ENCODE measurements at regions not wholly inside any gene's neighbourhood (a gene's known extent, or its start where the extent isn't known, plus 50 kb on each side); places are given as distances from the start of the nearest gene placed in this dataset.

DNA sequence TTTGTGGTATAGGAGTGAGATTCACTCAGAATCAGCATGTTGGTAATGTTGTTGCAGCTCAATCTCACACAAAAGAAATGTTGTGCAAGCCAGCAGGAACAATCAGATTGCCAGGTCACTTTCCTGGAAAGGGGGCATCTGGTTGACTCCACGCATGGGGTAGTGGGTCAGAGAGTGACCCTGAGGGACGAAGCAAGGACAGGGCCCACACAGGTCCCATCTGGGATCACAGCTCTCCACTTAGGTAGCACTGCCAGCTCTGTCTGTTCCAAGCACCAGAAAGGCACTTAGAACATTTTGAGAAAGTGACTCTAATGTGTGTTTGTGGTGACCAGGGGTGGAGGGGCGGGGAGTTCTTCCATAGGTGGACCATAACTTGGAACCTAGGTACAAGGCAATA is 109.5 kb downstream of the RASSF10 start:
- Histone ChIP-seq H3K9ac (ENCODE audit: low read length) (no peak overlapping the region), H3K27ac (ENCODE audit: low read length, poor library complexity, severe bottlenecking) (peak overlapping the region; percentile 98), H2BK12ac (ENCODE audit: low read length in 2 of 2) (peak overlapping the region in 1 of 2 experiments; percentile 29), H3K79me1 (replicated peaks; ENCODE audit: low read length, poor library complexity, severe bottlenecking) (no peaks in the 10 kb centered on the region), H3K14ac (ENCODE audit: low read length in 2 of 2) (peak overlapping the region in 1 of 2 experiments; percentile 74), H2AFZ (ENCODE audit: low read depth, low read length) (peak overlapping the region; percentile 72), H4K91ac (ENCODE audit: low read length) (no peak overlapping the region), H2BK15ac (ENCODE audit: low read depth, poor library complexity, severe bottlenecking) (no peak overlapping the region), H2BK5ac (ENCODE audit: low read depth, low read length, poor library complexity, severe bottlenecking) (peak overlapping the region; percentile 95), H2BK120ac (ENCODE audit: low read depth, low read length) (no peak overlapping the region), H3K18ac (ENCODE audit: low read depth in 1 of 2, low read length in 2 of 2) (peak overlapping the region; percentile 38 to 86), H3K23ac (ENCODE audit: low read length in 2 of 2) (no peak overlapping the region), H3K36me3 (ENCODE audit: control insufficient read depth in 1 of 2, insufficient read depth in 2 of 2, low read depth in 1 of 2, low read length in 2 of 2) (no peaks in the 10 kb centered on the region), H3K27me3 (ENCODE audit: control insufficient read depth in 1 of 2, insufficient read depth in 1 of 2, low read length in 2 of 2) (peaks cover 0 to 11% of the 10 kb centered on the region in 2 experiments), H3K4me3 (ENCODE audit: insufficient read depth in 1 of 2, low read depth in 1 of 2, low read length in 2 of 2) (no peak overlapping the region), H2AK5ac (ENCODE audit: low read length, severe bottlenecking) (peak overlapping the region; percentile 80), H3K4ac (ENCODE audit: low read depth in 1 of 2, low read length in 2 of 2) (no peak overlapping the region), H4K8ac (ENCODE audit: low read length) (peak overlapping the region; percentile 45), H3K4me1 (ENCODE audit: control insufficient read depth, insufficient read depth, low read depth, low read length) (peaks cover 28% of the 10 kb centered on the region), H3K4me2 (ENCODE audit: low read length, poor library complexity, severe bottlenecking) (no peak overlapping the region), H3K9me3 (ENCODE audit: control insufficient read depth, low read length) (peaks cover 8% of the 10 kb centered on the region)
- 69% methylated on average over 3 of the region's 3 CpGs for WGBS
- peak; percentile 40 for DNase-seq

GRCh38 chr11:13119361-13119760 is 110.2 kb downstream of the RASSF10 start:
- H3K4me2 ChIP-seq (ENCODE audit: low read length, poor library complexity, severe bottlenecking) = no peak overlapping the region
- H2BK12ac ChIP-seq (ENCODE audit: low read length in 2 of 2) = no peak overlapping the region
- H3K27me3 ChIP-seq (ENCODE audit: control insufficient read depth in 1 of 2, insufficient read depth in 1 of 2, low read length in 2 of 2) = peaks cover 0 to 10% of the 10 kb centered on the region in 2 experiments
- no peak overlapping the region for H2BK15ac ChIP-seq (ENCODE audit: low read depth, poor library complexity, severe bottlenecking)
- H3K4ac ChIP-seq (ENCODE audit: low read depth in 1 of 2, low read length in 2 of 2) = no peak overlapping the region
- peaks cover 13% of the 10 kb centered on the region for H3K9me3 ChIP-seq (ENCODE audit: control insufficient read depth, low read length)
- no peak overlapping the region for H4K91ac ChIP-seq (ENCODE audit: low read length)
- no peak overlapping the region for H2AFZ ChIP-seq (ENCODE audit: low read depth, low read length)
- H3K9ac ChIP-seq (ENCODE audit: low read length) = no peak overlapping the region
- H3K14ac ChIP-seq (ENCODE audit: low read length in 2 of 2) = no peak overlapping the region
- H3K4me1 ChIP-seq (ENCODE audit: control insufficient read depth, insufficient read depth, low read depth, low read length) = peaks cover 26% of the 10 kb centered on the region
- no peaks in the 10 kb centered on the region for H3K79me1 ChIP-seq (replicated peaks; ENCODE audit: low read length, poor library complexity, severe bottlenecking)
- peak overlapping the region; percentile 98 for H3K27ac ChIP-seq (ENCODE audit: low read length, poor library complexity, severe bottlenecking)
- no peak overlapping the region for H3K18ac ChIP-seq (ENCODE audit: low read depth in 1 of 2, low read length in 2 of 2)
- peak overlapping the region; percentile 39 for H2BK5ac ChIP-seq (ENCODE audit: low read depth, low read length, poor library complexity, severe bottlenecking)
- H4K8ac ChIP-seq (ENCODE audit: low read length) = no peak overlapping the region
- no peak overlapping the region for H3K4me3 ChIP-seq (ENCODE audit: insufficient read depth in 1 of 2, low read depth in 1 of 2, low read length in 2 of 2)
- WGBS = 99% methylated on average over 2 of the region's 2 CpGs
- H2AK5ac ChIP-seq (ENCODE audit: low read length, severe bottlenecking) = peak overlapping the region; percentile 28
- DNase-seq = peak; percentile 18
- no peaks in the 10 kb centered on the region for H3K36me3 ChIP-seq (ENCODE audit: control insufficient read depth in 1 of 2, insufficient read depth in 2 of 2, low read depth in 1 of 2, low read length in 2 of 2)
- H2BK120ac ChIP-seq (ENCODE audit: low read depth, low read length) = no peak overlapping the region
- no peak overlapping the region for H3K23ac ChIP-seq (ENCODE audit: low read length in 2 of 2)

DNA sequence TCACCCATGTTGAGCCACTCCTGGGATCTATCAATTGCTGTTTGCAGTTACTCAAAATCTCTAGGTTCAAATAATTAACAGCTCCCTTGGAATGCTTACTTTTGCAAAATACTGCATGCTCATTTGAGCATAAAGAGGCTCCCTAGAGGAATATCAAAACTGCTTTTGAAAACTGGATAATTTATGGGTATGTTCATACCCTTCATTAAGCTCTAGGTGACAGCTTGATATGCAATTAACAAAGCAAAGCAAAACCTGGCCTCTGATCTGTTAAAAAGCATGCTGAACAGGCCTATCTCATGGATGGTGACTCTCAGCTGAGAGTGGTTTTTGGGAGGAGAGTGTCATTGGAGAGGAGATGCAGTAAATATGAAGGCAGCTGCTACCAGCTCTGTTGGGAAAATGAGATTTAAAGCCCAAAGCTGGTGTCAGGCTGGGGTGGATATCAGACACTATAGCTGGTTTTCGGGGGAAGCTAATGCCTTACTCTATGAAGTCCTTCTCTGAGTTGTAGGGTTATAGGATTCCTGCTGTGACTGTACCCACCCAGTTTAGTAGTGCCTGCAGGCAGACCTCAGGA is 110.9 kb downstream of the RASSF10 start:
- DNase-seq = no peak
- H3K4me2 ChIP-seq (ENCODE audit: low read length, poor library complexity, severe bottlenecking) = no peak overlapping the region
- peak overlapping the region; percentile 98 for H2BK5ac ChIP-seq (ENCODE audit: low read depth, low read length, poor library complexity, severe bottlenecking)
- no peak overlapping the region for H4K91ac ChIP-seq (ENCODE audit: low read length)
- no peak overlapping the region for H2BK12ac ChIP-seq (ENCODE audit: low read length in 2 of 2)
- peak overlapping the region; percentile 98 for H3K27ac ChIP-seq (ENCODE audit: low read length, poor library complexity, severe bottlenecking)
- H3K23ac ChIP-seq (ENCODE audit: low read length in 2 of 2) = no peak overlapping the region
- H3K9me3 ChIP-seq (ENCODE audit: control insufficient read depth, low read length) = peaks cover 15% of the 10 kb centered on the region
- WGBS = 100% methylated on average over 1 of the region's 1 CpG
- H3K36me3 ChIP-seq (ENCODE audit: control insufficient read depth in 1 of 2, insufficient read depth in 2 of 2, low read depth in 1 of 2, low read length in 2 of 2) = no peaks in the 10 kb centered on the region
- H3K79me1 ChIP-seq (replicated peaks; ENCODE audit: low read length, poor library complexity, severe bottlenecking) = no peaks in the 10 kb centered on the region
- H3K9ac ChIP-seq (ENCODE audit: low read length) = no peak overlapping the region
- peak overlapping the region; percentile 93 for H2AK5ac ChIP-seq (ENCODE audit: low read length, severe bottlenecking)
- H3K18ac ChIP-seq (ENCODE audit: low read depth in 1 of 2, low read length in 2 of 2) = peak overlapping the region in 1 of 2 experiments; percentile 65
- no peak overlapping the region for H3K14ac ChIP-seq (ENCODE audit: low read length in 2 of 2)
- H3K4me1 ChIP-seq (ENCODE audit: control insufficient read depth, insufficient read depth, low read depth, low read length) = peaks cover 20% of the 10 kb centered on the region
- no peak overlapping the region for H2BK15ac ChIP-seq (ENCODE audit: low read depth, poor library complexity, severe bottlenecking)
- no peak overlapping the region for H4K8ac ChIP-seq (ENCODE audit: low read length)
- no peak overlapping the region for H3K4ac ChIP-seq (ENCODE audit: low read depth in 1 of 2, low read length in 2 of 2)
- peaks cover 0 to 3% of the 10 kb centered on the region in 2 experiments for H3K27me3 ChIP-seq (ENCODE audit: control insufficient read depth in 1 of 2, insufficient read depth in 1 of 2, low read length in 2 of 2)
- no peak overlapping the region for H2BK120ac ChIP-seq (ENCODE audit: low read depth, low read length)
- no peak overlapping the region for H2AFZ ChIP-seq (ENCODE audit: low read depth, low read length)
- H3K4me3 ChIP-seq (ENCODE audit: insufficient read depth in 1 of 2, low read depth in 1 of 2, low read length in 2 of 2) = no peak overlapping the region

- no peak overlapping the region for H3K18ac ChIP-seq (ENCODE audit: low read depth in 1 of 2, low read length in 2 of 2)
- no peaks in the 10 kb centered on the region for H3K79me1 ChIP-seq (replicated peaks; ENCODE audit: low read length, poor library complexity, severe bottlenecking)
- H2AK5ac ChIP-seq (ENCODE audit: low read length, severe bottlenecking) = no peak overlapping the region
- 0% methylated on average over 2 of the region's 3 CpGs for WGBS
- H3K4ac ChIP-seq (ENCODE audit: low read depth in 1 of 2, low read length in 2 of 2) = no peak overlapping the region
- H3K23ac ChIP-seq (ENCODE audit: low read length in 2 of 2) = no peak overlapping the region
- no peak overlapping the region for H4K91ac ChIP-seq (ENCODE audit: low read length)
- peak overlapping the region; percentile 98 for H2BK5ac ChIP-seq (ENCODE audit: low read depth, low read length, poor library complexity, severe bottlenecking)
- H3K27me3 ChIP-seq (ENCODE audit: control insufficient read depth in 1 of 2, insufficient read depth in 1 of 2, low read length in 2 of 2) = peaks cover 0 to 3% of the 10 kb centered on the region in 2 experiments
- no peak overlapping the region for H2BK15ac ChIP-seq (ENCODE audit: low read depth, poor library complexity, severe bottlenecking)
- H3K9ac ChIP-seq (ENCODE audit: low read length) = no peak overlapping the region
- peaks cover 18% of the 10 kb centered on the region for H3K4me1 ChIP-seq (ENCODE audit: control insufficient read depth, insufficient read depth, low read depth, low read length)
- no peak overlapping the region for H2BK12ac ChIP-seq (ENCODE audit: low read length in 2 of 2)
- H4K8ac ChIP-seq (ENCODE audit: low read length) = no peak overlapping the region
- H3K14ac ChIP-seq (ENCODE audit: low read length in 2 of 2) = no peak overlapping the region
- H3K27ac ChIP-seq (ENCODE audit: low read length, poor library complexity, severe bottlenecking) = peak overlapping the region; percentile 98
- no peaks in the 10 kb centered on the region for H3K36me3 ChIP-seq (ENCODE audit: control insufficient read depth in 1 of 2, insufficient read depth in 2 of 2, low read depth in 1 of 2, low read length in 2 of 2)
- H2AFZ ChIP-seq (ENCODE audit: low read depth, low read length) = no peak overlapping the region
- no peak overlapping the region for H3K4me3 ChIP-seq (ENCODE audit: insufficient read depth in 1 of 2, low read depth in 1 of 2, low read length in 2 of 2)
- H3K4me2 ChIP-seq (ENCODE audit: low read length, poor library complexity, severe bottlenecking) = no peak overlapping the region
- peaks cover 20% of the 10 kb centered on the region for H3K9me3 ChIP-seq (ENCODE audit: control insufficient read depth, low read length)
- no peak overlapping the region for H2BK120ac ChIP-seq (ENCODE audit: low read depth, low read length)
- DNase-seq = peak; percentile 51
Observed at GRCh38 chr11:13120691-13121090, 111.6 kb downstream of the RASSF10 start.
